C4-2B (cell line): ENCODE measurements at regions not wholly inside any gene's neighbourhood (a gene's known extent, or its start where the extent isn't known, plus 50 kb on each side); places are given as distances from the start of the nearest gene placed in this dataset.

ENCODE experiments used
- H3K27ac ChIP-seq: fragments of 450-650 bp; 2 replicates; pipeline ENCODE4 v1.5.1; 2017
- CTCF ChIP-seq: fragments of 450-650 bp; conservative IDR thresholded peaks from 2 replicates; pipeline ENCODE4 v1.5.1; 2017; ENCODE audit warnings: mild to moderate bottlenecking
- ZFX ChIP-seq: fragments of 450-650 bp; IDR thresholded peaks from 2 replicates; pipeline ENCODE4 v1.6.1; 2017

DNA sequence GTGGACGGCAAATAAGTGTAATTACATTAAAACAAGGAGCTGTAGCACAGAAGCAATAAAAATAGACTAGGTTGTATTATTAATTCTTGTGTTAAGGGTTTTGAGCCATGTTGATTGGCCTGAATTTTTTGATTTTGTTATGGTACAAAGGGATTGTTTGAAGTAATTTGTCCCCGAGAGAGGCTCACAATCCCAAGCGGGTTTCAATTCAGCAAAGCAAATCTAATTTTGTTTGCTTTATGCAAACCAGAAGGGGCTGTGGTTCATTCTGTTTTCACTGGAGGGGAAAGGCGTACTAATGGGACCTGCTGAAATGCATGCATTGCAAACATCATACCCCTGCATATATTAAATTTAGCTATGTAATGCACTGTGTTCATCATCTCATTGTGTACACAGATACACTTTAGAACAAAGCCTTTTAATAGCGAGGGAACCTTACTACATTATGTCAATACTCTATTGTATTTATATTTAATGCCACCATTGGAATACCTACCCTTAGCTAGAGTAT, 379.5 kb upstream of the POU3F2 start:
- H3K27ac ChIP-seq, result no peak overlapping the region
- TF ChIP-seq CTCF (no peak), ZFX (no peak)

DNA sequence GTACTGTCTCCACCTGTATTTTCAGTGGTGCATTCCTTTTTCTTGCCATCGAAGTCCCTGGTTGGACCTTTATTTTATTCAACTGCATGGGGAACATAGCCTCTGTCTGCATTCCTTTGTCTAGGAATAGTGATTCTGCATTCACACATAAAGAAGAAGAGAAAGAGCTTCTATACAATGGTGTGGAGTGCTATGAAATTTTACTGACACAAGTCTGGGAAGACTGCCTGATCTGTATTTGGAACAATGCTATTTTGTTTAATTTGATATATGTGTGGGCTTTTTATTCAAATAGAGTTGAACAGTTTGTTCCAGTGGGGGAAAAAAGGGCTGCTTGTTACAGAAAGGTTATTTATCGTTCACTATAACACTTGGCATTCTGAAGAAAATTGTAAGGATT, 375.7 kb upstream of the POU3F2 start:
- no peak for TF ChIP-seq ZFX
- no peak overlapping the region for H3K27ac ChIP-seq

DNA sequence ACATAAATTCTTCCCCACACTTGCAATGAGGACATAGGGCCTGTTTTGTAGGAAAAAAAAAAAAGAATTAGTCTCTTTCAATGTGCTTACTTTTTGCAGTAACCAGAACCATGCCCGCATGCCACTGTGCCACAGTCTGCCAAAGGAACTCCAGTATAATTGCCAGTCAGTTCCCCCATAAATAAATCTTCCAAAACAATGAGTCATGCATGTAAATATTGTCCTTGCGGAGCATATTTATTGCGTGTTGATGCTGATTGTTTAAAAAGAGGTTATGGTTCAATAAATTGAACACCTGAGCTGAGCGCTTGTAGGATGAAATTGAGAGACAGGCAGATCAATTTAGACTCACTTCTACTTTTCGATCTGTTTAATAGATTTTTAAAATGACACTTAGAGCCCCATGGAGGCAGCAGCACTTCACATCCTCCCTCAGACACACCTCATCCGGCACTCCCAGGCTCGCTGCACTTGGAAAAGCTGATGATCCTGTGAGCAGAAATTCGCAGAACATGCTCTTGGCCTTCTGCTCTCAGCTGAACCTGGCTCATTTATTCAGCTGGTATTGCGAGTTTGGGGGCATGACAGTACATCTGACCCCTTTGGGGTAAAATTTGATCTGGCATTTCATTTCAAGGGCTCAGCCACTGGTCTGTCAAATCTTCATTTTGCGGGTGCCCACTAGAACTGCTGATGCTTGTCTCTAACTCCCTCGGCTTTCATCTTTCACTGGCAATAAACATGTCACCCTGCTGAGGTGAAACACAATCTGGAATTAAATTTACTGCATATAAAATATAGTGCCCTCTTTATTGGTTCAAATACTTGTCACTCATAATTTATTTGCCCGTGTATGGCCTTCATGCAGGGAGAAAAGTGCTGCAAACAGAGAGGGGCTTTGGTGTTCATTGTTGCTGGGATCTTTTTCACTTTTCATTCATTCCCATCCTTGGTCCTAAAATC, 371.1 kb upstream of the POU3F2 start:
- no peak for TF ChIP-seq ZFX
- TF ChIP-seq CTCF, result no peak
- H3K27ac ChIP-seq, result no peak overlapping the region

GRCh38 chr6:98467091-98467490, 367.3 kb upstream of the POU3F2 start:
- H3K27ac ChIP-seq, result no peak overlapping the region
- no peak for TF ChIP-seq CTCF
- TF ChIP-seq ZFX, result no peak

DNA sequence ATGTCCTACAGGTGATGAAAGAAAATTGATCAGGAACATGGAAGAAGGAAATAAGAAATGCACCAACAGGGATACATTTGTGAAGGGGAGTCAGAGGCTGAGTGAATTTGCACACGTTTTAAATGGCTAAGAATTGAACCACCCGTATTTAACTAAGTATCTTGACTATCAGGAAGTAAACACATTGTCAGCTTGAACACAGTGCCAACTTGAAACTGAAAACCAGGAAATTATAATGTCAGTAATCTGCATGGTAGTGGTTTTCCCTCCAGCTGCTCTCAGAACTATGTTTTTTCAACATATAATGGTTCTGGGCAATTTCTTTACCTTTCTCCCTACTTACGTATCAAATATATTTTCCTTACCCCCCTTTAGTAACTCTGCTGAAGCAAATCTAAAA, 366.5 kb upstream of the POU3F2 start:
- H3K27ac ChIP-seq, result no peak overlapping the region
- TF ChIP-seq ZFX (no peak), CTCF (no peak)

DNA sequence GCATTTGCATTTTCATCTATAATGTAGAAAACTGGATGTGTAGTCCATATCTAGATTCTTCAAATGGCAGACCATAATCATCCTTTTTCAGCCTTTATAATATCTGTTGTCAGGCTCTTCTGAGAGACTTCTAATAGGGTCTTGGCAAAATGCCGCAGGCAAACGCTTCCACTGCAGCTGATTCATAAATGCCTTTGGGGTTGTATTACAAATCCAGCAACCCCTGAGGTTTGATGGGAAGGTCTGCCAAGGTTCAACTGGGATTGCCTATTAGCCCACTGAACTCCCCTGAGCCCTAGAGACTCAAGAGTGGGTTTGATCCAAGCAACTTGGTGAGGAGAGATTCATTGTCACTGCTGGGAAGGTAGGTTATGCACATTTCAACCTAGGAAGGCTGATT, 365.2 kb upstream of the POU3F2 start:
- no peak overlapping the region for H3K27ac ChIP-seq
- TF ChIP-seq ZFX, result no peak
- no peak for TF ChIP-seq CTCF

- no peak overlapping the region for H3K27ac ChIP-seq
- no peak for TF ChIP-seq CTCF
- no peak for TF ChIP-seq ZFX
These were observed 363.6 kb upstream of the POU3F2 start for GRCh38 chr6:98470821-98471220.
